Thoracic aorta (tissue), 2 donors: ENCODE measurements at regions not wholly inside any gene's neighbourhood (a gene's known extent, or its start where the extent isn't known, plus 50 kb on each side); places are given as distances from the start of the nearest gene placed in this dataset.

Source experiments
- ATAC-seq: fragments of 150-250 bp; one replicate; pipeline ENCODE4 v1.8.0; 2017; ENCODE audit warnings: low read depth; ENCODE audit not compliant: insufficient number of reproducible peaks, low FRiP score
- DNase-seq: peaks from one replicate; pipeline ENCODE4 v3.0.0-alpha.2; 2020; ENCODE audit warnings: low spot score
- H3K27ac ChIP-seq, 2 donors: fragments of 200-600 bp; sonication (generic); 1 replicate in 1 of 2; 2 replicates in 1 of 2; pipeline ENCODE4 v1.5.1; 2016; ENCODE audit warnings: mild to moderate bottlenecking in 2 of 2, moderate library complexity in 2 of 2
- H3K27me3 ChIP-seq: fragments of 200-600 bp; sonication (generic); replicated peaks from 2 replicates; pipeline ENCODE4 v1.6.0; 2016; ENCODE audit warnings: mild to moderate bottlenecking; ENCODE audit not compliant: insufficient read depth
- H3K36me3 ChIP-seq: fragments of 200-600 bp; sonication (generic); one replicate; pipeline ENCODE4 v1.5.1; 2016
- H3K4me1 ChIP-seq, 2 donors: fragments of 200-600 bp; sonication (generic); 1 replicate in 1 of 2; 2 replicates in 1 of 2; pipeline versions ENCODE4 v1.5.1 to v1.6.0; 2016; ENCODE audit warnings: low read depth in 2 of 2, mild to moderate bottlenecking in 1 of 2; ENCODE audit not compliant: control insufficient read depth in 1 of 2
- H3K4me3 ChIP-seq: fragments of 200-600 bp; sonication (generic); 2 replicates; pipeline ENCODE4 v1.5.1; 2016; ENCODE audit warnings: mild to moderate bottlenecking
- H3K9me3 ChIP-seq: fragments of 200-600 bp; sonication (generic); 2 replicates; pipeline ENCODE4 v1.5.1; 2016
- CTCF ChIP-seq: fragments of 200-600 bp; sonication (generic); IDR thresholded peaks from one replicate; pipeline ENCODE4 v1.5.1; 2019; ENCODE audit warnings: antibody characterized with exemption

- Histone ChIP-seq H3K27me3 (no peaks in the 10 kb centered on the region), H3K36me3 (no peaks in the 10 kb centered on the region), H3K4me3 (peak overlapping the region; percentile 7), H3K27ac (no peak overlapping the region), H3K9me3 (no peaks in the 10 kb centered on the region), H3K4me1 (peaks cover 6 to 10% of the 10 kb centered on the region in 2 donors)
- DNase-seq (no peak), ATAC-seq (no peak)
- TF ChIP-seq CTCF = no peak
These were observed 65.1 kb upstream of the SFMBT2 start for GRCh38 chr10:7475939-7476338.

GRCh38 chr10:7475046-7475911, 64.4 kb upstream of the SFMBT2 start:
- H3K27ac ChIP-seq = no peak overlapping the region
- no peak for TF ChIP-seq CTCF
- H3K4me3 ChIP-seq = peak overlapping the region; percentile 7
- ATAC-seq (no peak), DNase-seq (no peak)
- H3K4me1 ChIP-seq = peaks cover 6 to 10% of the 10 kb centered on the region in 2 donors
- H3K27me3 ChIP-seq = no peaks in the 10 kb centered on the region
- no peaks in the 10 kb centered on the region for H3K36me3 ChIP-seq
- no peaks in the 10 kb centered on the region for H3K9me3 ChIP-seq

GRCh38 chr10:7474388-7474787, 63.6 kb upstream of the SFMBT2 start:
- ATAC-seq (no peak), DNase-seq (no peak)
- Histone ChIP-seq H3K27me3 (no peaks in the 10 kb centered on the region), H3K4me3 (no peak overlapping the region), H3K4me1 (peaks cover 6 to 10% of the 10 kb centered on the region in 2 donors), H3K27ac (no peak overlapping the region), H3K36me3 (no peaks in the 10 kb centered on the region), H3K9me3 (no peaks in the 10 kb centered on the region)
- no peak for TF ChIP-seq CTCF

DNA sequence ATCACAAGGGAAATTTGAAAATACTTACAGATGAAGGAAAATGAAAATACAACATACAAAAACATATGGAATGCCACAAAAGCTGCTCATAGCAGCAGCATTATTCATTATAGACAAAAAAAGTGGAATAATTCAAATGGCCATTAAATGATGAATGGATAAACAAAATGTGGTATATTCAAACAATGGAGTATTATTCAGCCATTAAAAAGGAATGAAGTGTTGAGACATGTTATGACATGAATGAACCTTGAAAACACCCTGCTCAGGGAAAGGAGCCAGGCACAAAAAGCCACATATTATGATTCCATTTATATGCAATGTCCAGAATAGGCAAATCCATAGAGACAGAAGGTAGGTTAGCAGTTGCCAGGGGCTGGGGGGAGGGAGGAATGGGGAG, 62.6 kb upstream of the SFMBT2 start:
- H3K9me3 ChIP-seq = no peaks in the 10 kb centered on the region
- TF ChIP-seq CTCF = no peak
- H3K4me1 ChIP-seq = peaks cover 6 to 10% of the 10 kb centered on the region in 2 donors
- H3K36me3 ChIP-seq = no peaks in the 10 kb centered on the region
- H3K4me3 ChIP-seq = no peak overlapping the region
- no peaks in the 10 kb centered on the region for H3K27me3 ChIP-seq
- no peak overlapping the region for H3K27ac ChIP-seq
- DNase-seq = no peak
- ATAC-seq = no peak

- H3K4me1 ChIP-seq = peaks cover 6 to 10% of the 10 kb centered on the region in 2 donors
- TF ChIP-seq CTCF = no peak
- H3K9me3 ChIP-seq = no peaks in the 10 kb centered on the region
- H3K36me3 ChIP-seq = no peaks in the 10 kb centered on the region
- ATAC-seq (no peak), DNase-seq (no peak)
- H3K27me3 ChIP-seq = no peaks in the 10 kb centered on the region
- H3K4me3 ChIP-seq = peak overlapping the region; percentile 11
- no peak overlapping the region for H3K27ac ChIP-seq
These were observed 61.0 kb upstream of the SFMBT2 start for GRCh38 chr10:7471720-7472367.
